HG02840 (cell line): ENCODE measurements at regions not wholly inside any gene's neighbourhood (a gene's known extent, or its start where the extent isn't known, plus 50 kb on each side); places are given as distances from the start of the nearest gene placed in this dataset.

Source experiments
- ATAC-seq: cut with Tn5 transposase; IDR thresholded peaks from one replicate; pipeline ENCODE4 v1.9.1; 2021; ENCODE audit warnings: mild to moderate bottlenecking, moderate library complexity, moderate number of reproducible peaks; ENCODE audit not compliant: unreplicated experiment, low FRiP score

- no peak for ATAC-seq
These were observed 102.3 kb upstream of the PPP1R3A start for GRCh38 chr7:114021135-114021534.

- ATAC-seq = no peak
These were observed 89.9 kb upstream of the PPP1R3A start for GRCh38 chr7:114008696-114009095.

GRCh38 chr7:114007386-114007785 lies 88.6 kb upstream of the PPP1R3A start:
- no peak for ATAC-seq

GRCh38 chr7:113998934-113999333 lies 80.1 kb upstream of the PPP1R3A start:
- no peak for ATAC-seq

- no peak for ATAC-seq
These were observed 77.6 kb upstream of the PPP1R3A start for GRCh38 chr7:113996405-113996804.

GRCh38 chr7:113986216-113986615 lies 67.4 kb upstream of the PPP1R3A start:
- no peak for ATAC-seq

- ATAC-seq = no peak
These were observed 57.7 kb upstream of the PPP1R3A start for GRCh38 chr7:113976508-113976907.

- no peak for ATAC-seq
These were observed 49.9 kb upstream of the PPP1R3A start for GRCh38 chr7:113968713-113969112.
